Endothelial cell of umbilical vein (primary cell): ENCODE measurements at regions not wholly inside any gene's neighbourhood (a gene's known extent, or its start where the extent isn't known, plus 50 kb on each side); places are given as distances from the start of the nearest gene placed in this dataset.

Experiments
- BruUV-seq: library from RNA; stranded (reverse); fragments of 400-500 nt; replicated peaks from 2 replicates; lab custom pipeline; 2021; lab: Mats Ljungman, UMichigan
- CTCF ChIA-PET: fragments of 300-600, 350-600 bp; sonication (Branson Sonifier 250); formaldehyde crosslinking; loops from one replicate; lab custom pipeline; 2021; ENCODE audit warnings: antibody characterized with exemption, inconsistent platforms; lab: Charles Lee
- POLR2A ChIA-PET: fragments of 300-600, 350-600 bp; sonication (Branson Sonifier 250); formaldehyde crosslinking; loops from one replicate; lab custom pipeline; 2021; ENCODE audit warnings: antibody characterized with exemption, inconsistent platforms; lab: Charles Lee
- DNase-seq: peaks from one replicate; pipeline ENCODE4 v3.0.0-alpha.2; 2011; ENCODE audit warnings: low read depth, low spot score
- FAIRE-seq: peaks from 2 replicates; lab custom pipeline; 2011; peaks lifted over from hg19 to GRCh38; lab: Jason Lieb, UNC
- H2AFZ ChIP-seq: 2 replicates; pipeline ENCODE4 v1.6.0; 2012; ENCODE audit warnings: low read depth, low read length, control low read depth, inconsistent platforms
- H3K27ac ChIP-seq: 2 replicates; pipeline ENCODE4 v1.5.1; 2011; ENCODE audit warnings: low read depth, mild to moderate bottlenecking, control low read depth, low read length, moderate library complexity; ENCODE audit not compliant: insufficient read depth
- H3K27me3 ChIP-seq, 2 experiments: 2 replicates each; pipeline versions ENCODE4 v1.6.0 to v1.6.1; 2011; ENCODE audit warnings: low read length in 2 of 2, mixed read lengths in 1 of 2; ENCODE audit not compliant: control insufficient read depth in 2 of 2, insufficient read depth in 2 of 2
- H3K36me3 ChIP-seq, 2 experiments: 2 replicates in 1 of 2; 3 replicates in 1 of 2; pipeline ENCODE4 v1.5.1; 2011; ENCODE audit warnings: low read length in 2 of 2, mild to moderate bottlenecking in 1 of 2, moderate library complexity in 1 of 2; ENCODE audit not compliant: control insufficient read depth in 2 of 2, insufficient read depth in 2 of 2; ENCODE audit errors: extremely low read depth in 1 of 2
- H3K4me1 ChIP-seq: 3 replicates; pipeline ENCODE4 v1.5.1; 2011; ENCODE audit warnings: mild to moderate bottlenecking, low read length; ENCODE audit not compliant: control insufficient read depth, insufficient read depth; ENCODE audit errors: extremely low read depth
- H3K4me2 ChIP-seq: 2 replicates; pipeline ENCODE4 v1.6.1; 2011; ENCODE audit warnings: low read length, control low read depth, mixed read lengths; ENCODE audit not compliant: insufficient read depth
- H3K4me3 ChIP-seq, 3 experiments: fragments of 200-600 bp in 1 of 3; sonication (generic), shearing (Covaris generic) in 1 of 3; replicated peaks in 1 of 3; 2 replicates each; pipeline ENCODE4 v1.5.1; 2011 to 2016; ENCODE audit warnings: control low read depth in 3 of 3, low read length in 3 of 3, mild to moderate bottlenecking in 2 of 3, inconsistent platforms in 1 of 3, low read depth in 1 of 3, moderate library complexity in 1 of 3; ENCODE audit not compliant: insufficient read depth in 1 of 3
- H3K79me2 ChIP-seq: 2 replicates; pipeline ENCODE4 v1.6.0; 2012; ENCODE audit warnings: low read length, inconsistent platforms; ENCODE audit not compliant: control insufficient read depth, insufficient read depth
- H3K9ac ChIP-seq: replicated peaks from 2 replicates; pipeline ENCODE3; 2011; ENCODE audit warnings: low read length, control low read depth; ENCODE audit not compliant: insufficient read depth; ENCODE audit errors: extremely low read depth
- H3K9me1 ChIP-seq: replicated peaks from 3 replicates; pipeline ENCODE4 v1.6.0; 2011; ENCODE audit warnings: mild to moderate bottlenecking, low read length; ENCODE audit not compliant: control insufficient read depth, insufficient read depth; ENCODE audit errors: extremely low read depth
- H3K9me3 ChIP-seq: replicated peaks from 2 replicates; pipeline ENCODE4 v1.5.1; 2012; ENCODE audit warnings: low read length, inconsistent platforms; ENCODE audit not compliant: control insufficient read depth, insufficient read depth
- H4K20me1 ChIP-seq: replicated peaks from 2 replicates; pipeline ENCODE3; 2011; ENCODE audit warnings: mild to moderate bottlenecking, low read length; ENCODE audit not compliant: control insufficient read depth, insufficient read depth; ENCODE audit errors: extremely low read depth
- EZH2 ChIP-seq: IDR thresholded peaks from 2 replicates; pipeline ENCODE4 v1.6.1; 2012; ENCODE audit warnings: borderline replicate concordance, low read depth, mild to moderate bottlenecking, moderate library complexity, low read length, inconsistent platforms; ENCODE audit not compliant: severe bottlenecking
- FOS ChIP-seq: IDR thresholded peaks from 2 replicates; pipeline ENCODE4 v1.6.1; 2011; ENCODE audit warnings: mild to moderate bottlenecking, low read length, moderate library complexity, borderline replicate concordance; ENCODE audit not compliant: insufficient read depth
- GATA2 ChIP-seq: IDR thresholded peaks from 2 replicates; pipeline ENCODE4 v1.7.0; 2011; ENCODE audit warnings: low read depth, mild to moderate bottlenecking, moderate library complexity, mixed read lengths, low read length; ENCODE audit not compliant: insufficient read length, insufficient read depth
- JUN ChIP-seq: IDR thresholded peaks from 2 replicates; pipeline ENCODE4 v1.6.1; 2011; ENCODE audit warnings: borderline replicate concordance, low read depth; ENCODE audit not compliant: insufficient read length, insufficient read depth
- MAX ChIP-seq: IDR thresholded peaks from 2 replicates; pipeline ENCODE4 v1.6.1; 2011; ENCODE audit not compliant: insufficient read depth, insufficient read length
- POLR2A ChIP-seq: IDR thresholded peaks from 2 replicates; pipeline ENCODE4 v1.6.1; 2012; ENCODE audit warnings: low read depth, mild to moderate bottlenecking, control low read depth, low read length
- POLR2AphosphoS5 ChIP-seq: IDR thresholded peaks from 2 replicates; pipeline ENCODE4 v1.6.1; 2012; ENCODE audit warnings: low read depth, mild to moderate bottlenecking, control low read depth, low read length, moderate library complexity; ENCODE audit not compliant: insufficient read depth
- dilution Hi-C: fragments of 300-500 bp; cut with MboI; formaldehyde crosslinking; loops from one replicate; pipeline ENCODE4 v1.15.0; 2019; ENCODE audit warnings: low sequenced_read_pairs; ENCODE audit not compliant: extremely low pct_ligation_motif_present
- intact Hi-C: fragments of 100-400 bp; cut with micrococcal nuclease; formaldehyde crosslinking; loops from one replicate; pipeline ENCODE4 v1.10.0; 2022
- TF ChIP-seq, protein P1 (sequence below), 2 donors: IDR thresholded peaks; 1 replicate in 1 of 2; 2 replicates in 1 of 2; pipeline ENCODE4 v1.5.1; 2011; ENCODE audit warnings: low read length in 2 of 2, mild to moderate bottlenecking in 2 of 2, moderate library complexity in 2 of 2, control low read depth in 1 of 2, inconsistent platforms in 1 of 2, low read depth in 1 of 2; ENCODE audit not compliant: insufficient read depth in 1 of 2; ENCODE audit errors: extremely low read depth in 1 of 2

- Histone ChIP-seq H3K4me1 (no peaks in the 10 kb centered on the region), H3K9me1 (no peaks in the 10 kb centered on the region), H3K27me3 (peaks cover 0 to 7% of the 10 kb centered on the region in 2 experiments), H3K4me3 (no peak overlapping the region), H3K4me2 (no peak overlapping the region), H3K9me3 (no peaks in the 10 kb centered on the region), H3K27ac (no peak overlapping the region), H3K9ac (no peak overlapping the region), H4K20me1 (no peaks in the 10 kb centered on the region), H3K79me2 (no peaks in the 10 kb centered on the region), H2AFZ (no peak overlapping the region), H3K36me3 (no peaks in the 10 kb centered on the region)
- ChIA-PET POLR2A (no interaction called here), CTCF (interaction anchor here (0.6 kb wide), 1 partner anchor 36 kb away, joined by 3 read pairs; no protein-coding TSS in a partner anchor)
- FAIRE-seq (no peak), DNase-seq (no peak)
- intact Hi-C loops: no loop called here
- BruUV-seq: no TSS peak
- no peak for TF ChIP-seq POLR2AphosphoS5
- TF ChIP-seq, protein P1, sequence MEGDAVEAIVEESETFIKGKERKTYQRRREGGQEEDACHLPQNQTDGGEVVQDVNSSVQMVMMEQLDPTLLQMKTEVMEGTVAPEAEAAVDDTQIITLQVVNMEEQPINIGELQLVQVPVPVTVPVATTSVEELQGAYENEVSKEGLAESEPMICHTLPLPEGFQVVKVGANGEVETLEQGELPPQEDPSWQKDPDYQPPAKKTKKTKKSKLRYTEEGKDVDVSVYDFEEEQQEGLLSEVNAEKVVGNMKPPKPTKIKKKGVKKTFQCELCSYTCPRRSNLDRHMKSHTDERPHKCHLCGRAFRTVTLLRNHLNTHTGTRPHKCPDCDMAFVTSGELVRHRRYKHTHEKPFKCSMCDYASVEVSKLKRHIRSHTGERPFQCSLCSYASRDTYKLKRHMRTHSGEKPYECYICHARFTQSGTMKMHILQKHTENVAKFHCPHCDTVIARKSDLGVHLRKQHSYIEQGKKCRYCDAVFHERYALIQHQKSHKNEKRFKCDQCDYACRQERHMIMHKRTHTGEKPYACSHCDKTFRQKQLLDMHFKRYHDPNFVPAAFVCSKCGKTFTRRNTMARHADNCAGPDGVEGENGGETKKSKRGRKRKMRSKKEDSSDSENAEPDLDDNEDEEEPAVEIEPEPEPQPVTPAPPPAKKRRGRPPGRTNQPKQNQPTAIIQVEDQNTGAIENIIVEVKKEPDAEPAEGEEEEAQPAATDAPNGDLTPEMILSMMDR (IDR thresholded peaks at IDR 0.05; ENCODE audit: extremely low read depth in 1 of 2, insufficient read depth in 1 of 2, low read depth in 1 of 2, low read length in 2 of 2): no peak
- no peak for TF ChIP-seq GATA2
- TF ChIP-seq EZH2: no peak
- no peak for TF ChIP-seq MAX
- no peak for TF ChIP-seq FOS
- no peak for TF ChIP-seq POLR2A
- TF ChIP-seq JUN: no peak
- dilution Hi-C loops: no loop called here
Measured at GRCh38 chr5:133662578-133662977, 50.2 kb upstream of the FSTL4 start.
